Breast epithelium (tissue), 4 donors: ENCODE measurements at regions not wholly inside any gene's neighbourhood (a gene's known extent, or its start where the extent isn't known, plus 50 kb on each side); places are given as distances from the start of the nearest gene placed in this dataset.

Experiments
- DNase-seq, 2 donors: peaks; one replicate each; pipeline ENCODE4 v3.0.0-alpha.2; 2019; ENCODE audit warnings: low spot score in 2 of 2
- H3K27ac ChIP-seq, 2 donors: fragments of 200-600 bp; sonication (generic) in 1 of 2; one replicate each; pipeline ENCODE4 v1.5.1; 2016 to 2019; ENCODE audit warnings: mild to moderate bottlenecking in 1 of 2
- H3K27me3 ChIP-seq, 2 donors: fragments of 200-600 bp; sonication (generic) in 1 of 2; one replicate each; pipeline versions ENCODE4 v1.5.1 to v1.6.0; 2017 to 2019; ENCODE audit warnings: control low read depth in 1 of 2, mild to moderate bottlenecking in 1 of 2
- H3K36me3 ChIP-seq: fragments of 200-600 bp; one replicate; pipeline ENCODE4 v1.5.1; 2019
- H3K4me1 ChIP-seq, 2 donors: fragments of 200-600 bp; sonication (generic); one replicate each; pipeline ENCODE4 v1.5.1; 2016 to 2019; ENCODE audit warnings: control low read depth in 1 of 2
- H3K4me3 ChIP-seq, 3 donors: fragments of 200-600 bp; sonication (generic); 1 replicate in 2 of 3; 2 replicates in 1 of 3; pipeline ENCODE4 v1.5.1; 2016 to 2019; ENCODE audit warnings: mild to moderate bottlenecking in 3 of 3, moderate library complexity in 2 of 3
- H3K9me3 ChIP-seq, 2 donors: fragments of 200-600 bp; sonication (generic) in 1 of 2; one replicate each; pipeline ENCODE4 v1.5.1; 2016 to 2019; ENCODE audit warnings: control low read depth in 1 of 2
- CTCF ChIP-seq, 3 donors: fragments of 450-650 bp; IDR thresholded peaks; one replicate each; pipeline ENCODE4 v1.5.1; 2016 to 2017; ENCODE audit warnings: antibody characterized with exemption in 3 of 3, mild to moderate bottlenecking in 3 of 3, moderate library complexity in 3 of 3
- POLR2A ChIP-seq: fragments of 450-650 bp; IDR thresholded peaks from one replicate; pipeline ENCODE4 v1.6.1; 2016; ENCODE audit warnings: antibody characterized with exemption, mild to moderate bottlenecking, moderate library complexity
- POLR2AphosphoS5 ChIP-seq, 3 donors: sonication (generic); formaldehyde crosslinking; IDR thresholded peaks; one replicate each; pipeline ENCODE4 v1.6.1; 2017; ENCODE audit warnings: antibody characterized with exemption in 3 of 3
- intact Hi-C: fragments of 100-400 bp; cut with DNase I; formaldehyde crosslinking; loops from one replicate; pipeline ENCODE4 v1.15.1; 2023; ENCODE audit warnings: low total_unique reads

- Histone ChIP-seq H3K9me3 (no peaks in the 10 kb centered on the region), H3K27ac (no peak overlapping the region), H3K36me3 (no peaks in the 10 kb centered on the region), H3K4me1 (no peaks in the 10 kb centered on the region), H3K4me3 (no peak overlapping the region), H3K27me3 (no peaks in the 10 kb centered on the region)
- TF ChIP-seq POLR2A (no peak), POLR2AphosphoS5 (IDR thresholded peaks at IDR 0.05) (no peak), CTCF (IDR thresholded peaks at IDR 0.05) (no peak)
- intact Hi-C loops = no loop called here
- no peak for DNase-seq
Observed at GRCh38 chr13:109357751-109358471, 428.5 kb downstream of the IRS2 start.

GRCh38 chr13:109355875-109356434 lies 430.4 kb downstream of the IRS2 start:
- no peaks in the 10 kb centered on the region for H3K36me3 ChIP-seq
- intact Hi-C loops = no loop called here
- H3K27me3 ChIP-seq = no peaks in the 10 kb centered on the region
- no peaks in the 10 kb centered on the region for H3K9me3 ChIP-seq
- no peak overlapping the region for H3K27ac ChIP-seq
- no peak overlapping the region for H3K4me3 ChIP-seq
- no peak for TF ChIP-seq POLR2A
- TF ChIP-seq POLR2AphosphoS5 (IDR thresholded peaks at IDR 0.05) = no peak
- TF ChIP-seq CTCF (IDR thresholded peaks at IDR 0.05) = no peak
- DNase-seq = no peak
- H3K4me1 ChIP-seq = no peaks in the 10 kb centered on the region

- no peak overlapping the region for H3K4me3 ChIP-seq
- intact Hi-C loops = no loop called here
- H3K36me3 ChIP-seq = no peaks in the 10 kb centered on the region
- no peak overlapping the region for H3K27ac ChIP-seq
- H3K27me3 ChIP-seq = no peaks in the 10 kb centered on the region
- DNase-seq = no peak
- H3K4me1 ChIP-seq = no peaks in the 10 kb centered on the region
- no peak for TF ChIP-seq POLR2AphosphoS5 (IDR thresholded peaks at IDR 0.05)
- no peak for TF ChIP-seq POLR2A
- H3K9me3 ChIP-seq = no peaks in the 10 kb centered on the region
Observed at GRCh38 chr13:109355166-109355565, 431.2 kb downstream of the IRS2 start.

- H3K27me3 ChIP-seq = no peaks in the 10 kb centered on the region
- DNase-seq = no peak
- no peak overlapping the region for H3K27ac ChIP-seq
- no peaks in the 10 kb centered on the region for H3K4me1 ChIP-seq
- TF ChIP-seq POLR2A (no peak), CTCF (IDR thresholded peaks at IDR 0.05) (no peak), POLR2AphosphoS5 (IDR thresholded peaks at IDR 0.05) (no peak)
- intact Hi-C loops = no loop called here
- no peaks in the 10 kb centered on the region for H3K36me3 ChIP-seq
- no peak overlapping the region for H3K4me3 ChIP-seq
- no peaks in the 10 kb centered on the region for H3K9me3 ChIP-seq
Observed at GRCh38 chr13:109351236-109351635, 435.1 kb downstream of the IRS2 start.

GRCh38 chr13:109348519-109349258 lies 437.7 kb downstream of the IRS2 start:
- H3K27ac ChIP-seq = no peak overlapping the region
- intact Hi-C loops = no loop called here
- no peaks in the 10 kb centered on the region for H3K9me3 ChIP-seq
- H3K4me3 ChIP-seq = no peak overlapping the region
- no peak for DNase-seq
- TF ChIP-seq POLR2AphosphoS5 (IDR thresholded peaks at IDR 0.05) (no peak), CTCF (IDR thresholded peaks at IDR 0.05) (no peak), POLR2A (no peak)
- H3K36me3 ChIP-seq = no peaks in the 10 kb centered on the region
- H3K27me3 ChIP-seq = no peaks in the 10 kb centered on the region
- H3K4me1 ChIP-seq = no peaks in the 10 kb centered on the region
